ENCODE measurements at regions not wholly inside any gene's neighbourhood (a gene's known extent, or its start where the extent isn't known, plus 50 kb on each side); places are given as distances from the start of the nearest gene placed in this dataset.

DNA sequence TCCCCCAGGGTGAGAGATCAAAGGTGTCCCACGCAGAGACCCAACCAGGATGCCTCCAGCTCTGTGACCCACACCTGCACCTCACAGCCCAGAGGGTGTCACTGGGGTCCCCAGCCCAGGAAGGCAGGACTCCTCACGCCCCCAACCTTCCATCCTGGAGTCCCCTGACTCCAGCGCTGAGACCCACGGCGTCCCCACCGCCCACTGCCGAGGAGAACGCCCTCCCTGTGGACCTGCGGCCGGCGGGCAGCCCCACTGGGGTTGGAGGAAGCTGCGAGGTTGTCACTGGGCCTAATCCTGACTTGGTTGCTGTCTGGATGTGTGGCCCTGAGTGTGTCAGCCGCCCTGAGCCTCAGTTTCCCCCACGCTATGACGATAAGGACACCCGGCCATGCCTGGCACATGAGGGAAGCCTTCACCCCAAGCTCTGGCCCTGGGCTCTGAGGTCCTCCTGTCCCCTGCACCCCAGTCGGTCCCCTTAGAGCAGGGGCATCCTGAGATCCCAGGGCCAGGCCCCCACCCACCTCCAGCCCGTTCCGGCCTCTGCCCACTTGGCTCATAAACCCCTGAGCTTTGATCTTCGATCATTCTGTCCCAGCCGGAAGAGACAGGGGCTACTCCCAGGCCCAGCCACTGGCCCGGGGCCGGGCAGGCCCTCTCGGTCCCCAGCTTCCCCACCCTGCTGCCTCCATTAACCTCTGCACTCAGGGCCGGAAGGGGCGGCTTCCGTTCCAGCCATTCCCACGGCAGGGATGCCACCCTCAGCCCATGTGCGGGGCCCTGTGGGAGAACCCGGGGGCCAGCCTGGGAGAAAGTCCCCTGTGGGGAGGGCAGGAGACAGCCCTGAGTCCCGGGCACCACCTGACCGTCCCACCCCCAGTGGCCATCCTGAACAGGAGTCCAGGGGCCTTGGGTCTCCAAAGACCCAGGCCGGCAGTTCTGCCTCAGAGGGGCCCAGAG is 113.2 kb downstream of the MICALL2 start:
- dilution Hi-C loops (cut with MboI; ENCODE audit: extremely low pct_ligation_motif_present, low sequenced_read_pairs): no loop called here
- Histone ChIP-seq H3K4me3 (replicated peaks in 1 of 3; ENCODE audit: insufficient read depth in 1 of 3, low read depth in 1 of 3, low read length in 3 of 3) (no peak overlapping the region), H3K4me1 (ENCODE audit: control insufficient read depth, extremely low read depth, insufficient read depth, low read length) (no peaks in the 10 kb centered on the region), H3K9me3 (replicated peaks; ENCODE audit: control insufficient read depth, insufficient read depth, low read length) (no peaks in the 10 kb centered on the region), H3K79me2 (ENCODE audit: control insufficient read depth, insufficient read depth, low read length) (no peaks in the 10 kb centered on the region), H3K9me1 (replicated peaks; ENCODE audit: control insufficient read depth, extremely low read depth, insufficient read depth, low read length) (no peaks in the 10 kb centered on the region), H2AFZ (ENCODE audit: low read depth, low read length) (no peak overlapping the region), H3K9ac (replicated peaks; ENCODE audit: extremely low read depth, insufficient read depth, low read length) (no peak overlapping the region), H3K36me3 (ENCODE audit: control insufficient read depth in 2 of 2, extremely low read depth in 1 of 2, insufficient read depth in 2 of 2, low read length in 2 of 2) (no peaks in the 10 kb centered on the region), H4K20me1 (replicated peaks; ENCODE audit: control insufficient read depth, extremely low read depth, insufficient read depth, low read length) (no peaks in the 10 kb centered on the region), H3K4me2 (ENCODE audit: insufficient read depth, low read length) (no peak overlapping the region), H3K27me3 (ENCODE audit: control insufficient read depth in 2 of 2, insufficient read depth in 2 of 2, low read length in 2 of 2) (no peaks in the 10 kb centered on the region), H3K27ac (ENCODE audit: insufficient read depth, low read depth, low read length) (no peak overlapping the region)
- no TSS peak for BruUV-seq (replicated peaks)
- FAIRE-seq (no peak), DNase-seq (ENCODE audit: low read depth, low spot score) (no peak)
- ChIA-PET CTCF (no interaction called here), POLR2A (no interaction called here)
- TF ChIP-seq, protein P1, sequence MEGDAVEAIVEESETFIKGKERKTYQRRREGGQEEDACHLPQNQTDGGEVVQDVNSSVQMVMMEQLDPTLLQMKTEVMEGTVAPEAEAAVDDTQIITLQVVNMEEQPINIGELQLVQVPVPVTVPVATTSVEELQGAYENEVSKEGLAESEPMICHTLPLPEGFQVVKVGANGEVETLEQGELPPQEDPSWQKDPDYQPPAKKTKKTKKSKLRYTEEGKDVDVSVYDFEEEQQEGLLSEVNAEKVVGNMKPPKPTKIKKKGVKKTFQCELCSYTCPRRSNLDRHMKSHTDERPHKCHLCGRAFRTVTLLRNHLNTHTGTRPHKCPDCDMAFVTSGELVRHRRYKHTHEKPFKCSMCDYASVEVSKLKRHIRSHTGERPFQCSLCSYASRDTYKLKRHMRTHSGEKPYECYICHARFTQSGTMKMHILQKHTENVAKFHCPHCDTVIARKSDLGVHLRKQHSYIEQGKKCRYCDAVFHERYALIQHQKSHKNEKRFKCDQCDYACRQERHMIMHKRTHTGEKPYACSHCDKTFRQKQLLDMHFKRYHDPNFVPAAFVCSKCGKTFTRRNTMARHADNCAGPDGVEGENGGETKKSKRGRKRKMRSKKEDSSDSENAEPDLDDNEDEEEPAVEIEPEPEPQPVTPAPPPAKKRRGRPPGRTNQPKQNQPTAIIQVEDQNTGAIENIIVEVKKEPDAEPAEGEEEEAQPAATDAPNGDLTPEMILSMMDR (IDR thresholded peaks at IDR 0.05; ENCODE audit: extremely low read depth in 1 of 2, insufficient read depth in 1 of 2, low read depth in 1 of 2, low read length in 2 of 2): no peak
- TF ChIP-seq MYC (IDR thresholded peaks at IDR 0.05; ENCODE audit: low read depth, low read length): no peak
- TF ChIP-seq, protein P2, sequence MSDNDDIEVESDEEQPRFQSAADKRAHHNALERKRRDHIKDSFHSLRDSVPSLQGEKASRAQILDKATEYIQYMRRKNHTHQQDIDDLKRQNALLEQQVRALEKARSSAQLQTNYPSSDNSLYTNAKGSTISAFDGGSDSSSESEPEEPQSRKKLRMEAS (IDR thresholded peaks at IDR 0.05; ENCODE audit: insufficient read depth, insufficient read length): no peak
- TF ChIP-seq POLR2A (IDR thresholded peaks at IDR 0.05; ENCODE audit: low read depth, low read length): no peak
- no peak for TF ChIP-seq POLR2AphosphoS5 (IDR thresholded peaks at IDR 0.05; ENCODE audit: insufficient read depth, low read depth, low read length)
- TF ChIP-seq GATA2 (IDR thresholded peaks at IDR 0.05; ENCODE audit: insufficient read depth, insufficient read length, low read depth, low read length): no peak
- no peak for TF ChIP-seq JUN (IDR thresholded peaks at IDR 0.05; ENCODE audit: borderline replicate concordance, insufficient read depth, insufficient read length, low read depth)
- no peak for TF ChIP-seq FOS (IDR thresholded peaks at IDR 0.05; ENCODE audit: borderline replicate concordance, insufficient read depth, low read length)
- no peak for TF ChIP-seq EZH2 (IDR thresholded peaks at IDR 0.05; ENCODE audit: borderline replicate concordance, low read depth, low read length, severe bottlenecking)
- intact Hi-C loops (cut with micrococcal nuclease): no loop called here
